HEK293T (cell line): ENCODE measurements at regions not wholly inside any gene's neighbourhood (a gene's known extent, or its start where the extent isn't known, plus 50 kb on each side); places are given as distances from the start of the nearest gene placed in this dataset.

ENCODE experiments used
- CTCF ChIA-PET: fragments of 350-600 bp; formaldehyde crosslinking; extraction: SDS; loops from one replicate; lab custom pipeline; 2021; ENCODE audit warnings: antibody characterized with exemption, inconsistent platforms; lab: Yijun Ruan, JAX
- POLR2A ChIA-PET: fragments of 350-600 bp; formaldehyde crosslinking; extraction: SDS; loops from one replicate; lab custom pipeline; 2020; ENCODE audit warnings: antibody characterized with exemption, inconsistent platforms; lab: Yijun Ruan, JAX
- DNase-seq: peaks from one replicate; pipeline ENCODE4 v3.0.0; 2012; ENCODE audit warnings: mixed read lengths; ENCODE audit errors: extremely low spot score
- ARNT ChIP-seq: fragments of 450-650 bp; IDR thresholded peaks from 2 replicates; pipeline ENCODE4 v1.6.1; 2017; ENCODE audit warnings: mild to moderate bottlenecking
- BHLHE40 ChIP-seq: fragments of 450-650 bp; IDR thresholded peaks from 2 replicates; pipeline ENCODE4 v1.6.1; 2016; ENCODE audit warnings: mild to moderate bottlenecking, moderate library complexity, borderline replicate concordance
- CTBP1 ChIP-seq: fragments of 450-650 bp; IDR thresholded peaks from 2 replicates; pipeline ENCODE4 v1.6.1; 2016; ENCODE audit warnings: borderline replicate concordance
- ELF4 ChIP-seq: fragments of 450-650 bp; IDR thresholded peaks from 2 replicates; pipeline ENCODE4 v1.6.1; 2017; ENCODE audit warnings: antibody characterized with exemption
- FOXA1 ChIP-seq: fragments of 450-650 bp; IDR thresholded peaks from 2 replicates; pipeline ENCODE4 v1.6.1; 2016; ENCODE audit warnings: mild to moderate bottlenecking
- FOXK2 ChIP-seq: fragments of 450-650 bp; IDR thresholded peaks from 2 replicates; pipeline ENCODE4 v1.6.1; 2016; ENCODE audit warnings: mild to moderate bottlenecking
- FOXM1 ChIP-seq: fragments of 450-650 bp; IDR thresholded peaks from 2 replicates; pipeline ENCODE4 v1.6.1; 2017; ENCODE audit warnings: mild to moderate bottlenecking, borderline replicate concordance
- HDGF ChIP-seq: fragments of 450-650 bp; IDR thresholded peaks from 2 replicates; pipeline ENCODE4 v1.6.1; 2017; ENCODE audit warnings: antibody characterized with exemption, borderline replicate concordance
- L3MBTL2 ChIP-seq: fragments of 450-650 bp; conservative IDR thresholded peaks from 2 replicates; pipeline ENCODE4 v1.6.1; 2016; ENCODE audit warnings: mild to moderate bottlenecking
- LEF1 ChIP-seq: fragments of 450-650 bp; IDR thresholded peaks from 2 replicates; pipeline ENCODE4 v1.6.1; 2017; ENCODE audit warnings: mild to moderate bottlenecking, borderline replicate concordance
- NFRKB ChIP-seq: fragments of 450-650 bp; IDR thresholded peaks from 2 replicates; pipeline ENCODE4 v1.6.1; 2016; ENCODE audit warnings: mild to moderate bottlenecking, moderate library complexity
- PKNOX1 ChIP-seq: fragments of 450-650 bp; IDR thresholded peaks from 2 replicates; pipeline ENCODE4 v1.6.1; 2016
- SP1 ChIP-seq: fragments of 450-650 bp; IDR thresholded peaks from 2 replicates; pipeline ENCODE4 v1.6.1; 2017
- SUZ12 ChIP-seq: fragments of 450-650 bp; IDR thresholded peaks from 2 replicates; pipeline ENCODE4 v1.6.1; 2016; ENCODE audit warnings: mild to moderate bottlenecking
- TARDBP ChIP-seq: fragments of 450-650 bp; IDR thresholded peaks from 2 replicates; pipeline ENCODE4 v1.6.1; 2016
- ZNF384 ChIP-seq: fragments of 450-650 bp; IDR thresholded peaks from 2 replicates; pipeline ENCODE4 v1.6.1; 2016

GRCh38 chr10:65816536-65816935 lies 1109.3 kb upstream of the LRRTM3 start:
- ChIA-PET POLR2A (no interaction called here), CTCF (no interaction called here)
- no peak for TF ChIP-seq CTBP1
- TF ChIP-seq L3MBTL2, result no peak
- TF ChIP-seq ZNF384, result no peak
- no peak for TF ChIP-seq FOXK2
- TF ChIP-seq ARNT, result no peak
- TF ChIP-seq FOXM1, result no peak
- no peak for TF ChIP-seq SP1
- TF ChIP-seq FOXA1, result no peak
- TF ChIP-seq HDGF, result no peak
- TF ChIP-seq SUZ12, result no peak
- no peak for TF ChIP-seq LEF1
- no peak for TF ChIP-seq TARDBP
- TF ChIP-seq PKNOX1, result no peak
- no peak for TF ChIP-seq NFRKB
- no peak for TF ChIP-seq ELF4
- no peak for TF ChIP-seq BHLHE40
- DNase-seq, result no peak

- DNase-seq, result no peak
- CTCF ChIA-PET, result no interaction called here
Measured at GRCh38 chr10:65818990-65819389, 1106.8 kb upstream of the LRRTM3 start.

GRCh38 chr10:65827359-65827758 lies 1098.5 kb upstream of the LRRTM3 start:
- ChIA-PET POLR2A (no interaction called here), CTCF (no interaction called here)
- TF ChIP-seq L3MBTL2 (no peak), LEF1 (no peak), FOXK2 (no peak), TARDBP (no peak), HDGF (no peak), CTBP1 (no peak), FOXM1 (no peak), ZNF384 (no peak), ARNT (no peak), PKNOX1 (no peak), SUZ12 (no peak), ELF4 (no peak), SP1 (no peak), NFRKB (no peak), FOXA1 (no peak), BHLHE40 (no peak)
- no peak for DNase-seq

More at GRCh38 chr10:65818990-65819389, 1106.8 kb upstream of the LRRTM3 start:
- no peak for TF ChIP-seq NFRKB
- TF ChIP-seq HDGF, result no peak
- TF ChIP-seq ZNF384, result no peak
- no peak for TF ChIP-seq FOXA1
- TF ChIP-seq FOXK2, result no peak
- no peak for TF ChIP-seq BHLHE40
- TF ChIP-seq ELF4, result no peak
- POLR2A ChIA-PET, result no interaction called here

GRCh38 chr10:65838811-65839210 lies 1087.0 kb upstream of the LRRTM3 start:
- DNase-seq, result no peak
- POLR2A ChIA-PET, result no interaction called here
- TF ChIP-seq LEF1, result no peak
- no peak for TF ChIP-seq ELF4
- no peak for TF ChIP-seq FOXK2
- no peak for TF ChIP-seq CTBP1
- TF ChIP-seq L3MBTL2, result no peak
- TF ChIP-seq FOXA1, result no peak
- TF ChIP-seq SP1, result no peak
- no peak for TF ChIP-seq TARDBP
- no peak for TF ChIP-seq ARNT
- no peak for TF ChIP-seq HDGF
- TF ChIP-seq BHLHE40, result no peak
- TF ChIP-seq FOXM1, result no peak
- no peak for TF ChIP-seq NFRKB
- CTCF ChIA-PET, result no interaction called here

GRCh38 chr10:65843203-65843602 lies 1082.6 kb upstream of the LRRTM3 start:
- ChIA-PET POLR2A (no interaction called here), CTCF (no interaction called here)
- TF ChIP-seq ARNT, result no peak
- TF ChIP-seq SP1, result no peak
- TF ChIP-seq BHLHE40, result no peak
- no peak for TF ChIP-seq FOXK2
- no peak for TF ChIP-seq LEF1
- no peak for TF ChIP-seq CTBP1
- DNase-seq, result no peak

GRCh38 chr10:65845916-65846315 lies 1079.9 kb upstream of the LRRTM3 start:
- ChIA-PET CTCF (no interaction called here), POLR2A (no interaction called here)
- DNase-seq, result no peak
- TF ChIP-seq FOXK2 (no peak), SP1 (no peak), BHLHE40 (no peak), ELF4 (no peak), ZNF384 (no peak)

GRCh38 chr10:65846541-65846940 lies 1079.3 kb upstream of the LRRTM3 start:
- TF ChIP-seq FOXA1 (no peak), TARDBP (no peak), SP1 (no peak), ELF4 (no peak)
- POLR2A ChIA-PET, result no interaction called here
- CTCF ChIA-PET, result no interaction called here

More at GRCh38 chr10:65846541-65846940, 1079.3 kb upstream of the LRRTM3 start:
- no peak for DNase-seq
